Suprapubic skin (tissue), 3 donors: ENCODE measurements at regions not wholly inside any gene's neighbourhood (a gene's known extent, or its start where the extent isn't known, plus 50 kb on each side); places are given as distances from the start of the nearest gene placed in this dataset.

Experiments
- POLR2A ChIP-seq, 2 donors: fragments of 450-650 bp; IDR thresholded peaks; one replicate each; pipeline ENCODE4 v1.6.1; 2017; ENCODE audit warnings: antibody characterized with exemption in 2 of 2, mild to moderate bottlenecking in 2 of 2, moderate library complexity in 2 of 2
- TF ChIP-seq, protein P1 (sequence below), 2 donors: fragments of 200-600 bp in 1 of 2; fragments of 450-650 bp in 1 of 2; sonication (generic) in 1 of 2; IDR thresholded peaks; one replicate each; pipeline ENCODE4 v1.5.1; 2016 to 2019; ENCODE audit warnings: antibody characterized with exemption in 2 of 2, mild to moderate bottlenecking in 1 of 2, moderate library complexity in 1 of 2

DNA sequence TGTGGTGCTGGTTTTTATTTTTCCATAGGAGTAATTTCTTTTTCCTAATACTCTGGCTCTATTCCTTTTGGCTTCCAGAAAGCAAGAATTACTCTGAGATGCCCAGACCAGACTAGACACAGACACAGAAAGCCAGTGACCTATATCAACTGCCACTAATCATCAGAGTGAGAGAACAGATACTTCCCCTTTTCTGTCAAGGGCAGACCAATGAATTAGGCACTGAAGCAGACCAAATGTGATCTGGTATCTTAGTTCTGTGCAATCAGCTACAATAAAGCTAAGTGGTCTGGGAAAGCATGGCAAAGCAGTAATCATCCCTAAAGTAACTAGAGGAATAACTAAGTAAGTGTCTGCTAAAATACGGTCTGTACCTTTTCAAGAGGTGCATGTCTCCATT is 239.1 kb downstream of the ELAVL2 start:
- TF ChIP-seq, protein P1, sequence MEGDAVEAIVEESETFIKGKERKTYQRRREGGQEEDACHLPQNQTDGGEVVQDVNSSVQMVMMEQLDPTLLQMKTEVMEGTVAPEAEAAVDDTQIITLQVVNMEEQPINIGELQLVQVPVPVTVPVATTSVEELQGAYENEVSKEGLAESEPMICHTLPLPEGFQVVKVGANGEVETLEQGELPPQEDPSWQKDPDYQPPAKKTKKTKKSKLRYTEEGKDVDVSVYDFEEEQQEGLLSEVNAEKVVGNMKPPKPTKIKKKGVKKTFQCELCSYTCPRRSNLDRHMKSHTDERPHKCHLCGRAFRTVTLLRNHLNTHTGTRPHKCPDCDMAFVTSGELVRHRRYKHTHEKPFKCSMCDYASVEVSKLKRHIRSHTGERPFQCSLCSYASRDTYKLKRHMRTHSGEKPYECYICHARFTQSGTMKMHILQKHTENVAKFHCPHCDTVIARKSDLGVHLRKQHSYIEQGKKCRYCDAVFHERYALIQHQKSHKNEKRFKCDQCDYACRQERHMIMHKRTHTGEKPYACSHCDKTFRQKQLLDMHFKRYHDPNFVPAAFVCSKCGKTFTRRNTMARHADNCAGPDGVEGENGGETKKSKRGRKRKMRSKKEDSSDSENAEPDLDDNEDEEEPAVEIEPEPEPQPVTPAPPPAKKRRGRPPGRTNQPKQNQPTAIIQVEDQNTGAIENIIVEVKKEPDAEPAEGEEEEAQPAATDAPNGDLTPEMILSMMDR (IDR thresholded peaks at IDR 0.05): no peak
- TF ChIP-seq POLR2A (IDR thresholded peaks at IDR 0.05): no peak
